GM12878 (cell line): ENCODE measurements at regions not wholly inside any gene's neighbourhood (a gene's known extent, or its start where the extent isn't known, plus 50 kb on each side); places are given as distances from the start of the nearest gene placed in this dataset.

Experiments used
- EZH2 ChIP-seq: IDR thresholded peaks from 2 replicates; pipeline ENCODE4 v1.6.1; 2012; ENCODE audit warnings: low read depth, mild to moderate bottlenecking, control low read depth, inconsistent platforms, low read length, borderline replicate concordance; ENCODE audit not compliant: control insufficient read depth
- RFX5 ChIP-seq: IDR thresholded peaks from 2 replicates; pipeline ENCODE4 v1.6.1; 2011; ENCODE audit warnings: low read depth, low read length, improper control_type of control experiment
- ZNF24 ChIP-seq: fragments of 450-650 bp; IDR thresholded peaks from 2 replicates; pipeline ENCODE4 v1.6.1; 2017; ENCODE audit warnings: antibody characterized with exemption, mild to moderate bottlenecking

- TF ChIP-seq EZH2: no peak
- TF ChIP-seq RFX5: no peak
- TF ChIP-seq ZNF24: 0 out of 2 replicates have a peak, but pooled peaks have one; percentile 38
Observed at GRCh38 chr2:8424997-8425900, 256.6 kb upstream of the ID2 start.
